Lower leg skin (tissue), 3 donors: ENCODE measurements at regions not wholly inside any gene's neighbourhood (a gene's known extent, or its start where the extent isn't known, plus 50 kb on each side); places are given as distances from the start of the nearest gene placed in this dataset.

Source experiments
- CTCF ChIP-seq, 3 donors: fragments of 450-650 bp; IDR thresholded peaks; one replicate each; pipeline ENCODE4 v1.5.1; 2016; ENCODE audit warnings: antibody characterized with exemption in 3 of 3, mild to moderate bottlenecking in 3 of 3, moderate library complexity in 2 of 3
- POLR2A ChIP-seq, 2 donors: fragments of 450-650 bp; IDR thresholded peaks; one replicate each; pipeline ENCODE4 v1.6.1; 2016 to 2017; ENCODE audit warnings: antibody characterized with exemption in 2 of 2, mild to moderate bottlenecking in 1 of 2, moderate library complexity in 1 of 2

GRCh38 chr13:57553932-57554331, 77.6 kb upstream of the PCDH17 start:
- no peak for TF ChIP-seq CTCF (IDR thresholded peaks at IDR 0.05)
- TF ChIP-seq POLR2A (IDR thresholded peaks at IDR 0.05) = no peak
